Stimulated activated naive CD8-positive, alpha-beta T cell treated with anti-CD3 and anti-CD28 coated beads, Interleukin-15, amount 100 ng/mL, for 72 hours (primary cell): ENCODE measurements at regions not wholly inside any gene's neighbourhood (a gene's known extent, or its start where the extent isn't known, plus 50 kb on each side); places are given as distances from the start of the nearest gene placed in this dataset.
"Not testable (repeated sequence)": the region's sequence is repeated elsewhere in the genome, so short reads cannot be mapped to it uniquely, and the experiment has no call there.

ENCODE experiments used
- ATAC-seq: fragments of 150-1000 bp; cut with Tn5 transposase; 2 replicates; pipeline ENCODE4 v1.10.0; 2021; ENCODE audit warnings: mild to moderate bottlenecking, moderate library complexity
- DNase-seq, 2 donors: peaks; one replicate each; pipeline ENCODE4 v3.0.0; 2021 to 2022
- H3K27ac Mint-ChIP-seq, 2 donors: one replicate each; pipeline ENCODE4 v1.8.0; 2022; ENCODE audit warnings: mild to moderate bottlenecking in 2 of 2, mixed read lengths in 2 of 2, moderate library complexity in 2 of 2
- H3K27me3 Mint-ChIP-seq: one replicate; pipeline ENCODE4 v1.8.0; 2022; ENCODE audit warnings: mixed read lengths
- H3K4me1 Mint-ChIP-seq: one replicate; pipeline ENCODE4 v1.8.0; 2022; ENCODE audit warnings: mild to moderate bottlenecking, mixed read lengths
- H3K4me3 Mint-ChIP-seq, 2 donors: one replicate each; pipeline ENCODE4 v1.8.0; 2022; ENCODE audit warnings: mild to moderate bottlenecking in 2 of 2, mixed read lengths in 2 of 2, moderate library complexity in 1 of 2
- H3K9me3 Mint-ChIP-seq, 2 donors: one replicate each; pipeline ENCODE4 v1.8.0; 2022; ENCODE audit warnings: mixed read lengths in 2 of 2

DNA sequence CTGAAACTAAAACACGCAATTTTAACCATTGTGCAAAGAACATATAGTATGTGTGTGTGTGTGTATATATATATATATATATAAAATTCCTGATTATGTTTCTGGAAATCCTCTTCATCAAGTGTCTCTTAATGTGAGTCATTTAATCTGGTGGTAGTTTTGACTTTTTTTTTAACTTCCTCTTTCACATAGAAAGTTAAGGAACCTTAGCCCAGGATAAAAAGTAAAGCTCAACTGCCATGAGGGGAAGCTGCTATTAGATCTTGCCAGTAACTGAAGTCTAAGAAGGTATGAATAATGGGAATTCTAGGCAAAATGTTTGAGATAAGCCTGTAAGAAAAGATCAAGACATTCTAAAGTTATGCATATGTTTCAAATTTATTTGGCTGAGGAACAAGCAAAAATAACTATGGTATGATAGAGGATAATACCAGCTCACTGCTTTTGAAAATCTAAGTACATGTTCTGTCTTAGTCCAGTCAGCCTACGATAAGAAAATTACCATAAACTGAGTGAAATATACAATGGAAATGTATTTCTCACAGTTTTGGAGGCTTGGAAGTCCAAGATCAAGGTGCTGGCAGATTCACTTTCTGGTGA is 757.0 kb downstream of the TRAM1L1 start:
- no peaks in the 10 kb centered on the region for H3K9me3 Mint-ChIP-seq
- no peak for ATAC-seq
- H3K27ac Mint-ChIP-seq, result no peak overlapping the region
- H3K4me1 Mint-ChIP-seq, result no peaks in the 10 kb centered on the region
- H3K27me3 Mint-ChIP-seq, result no peaks in the 10 kb centered on the region
- no peak overlapping the region for H3K4me3 Mint-ChIP-seq
- no peak for DNase-seq

- no peak overlapping the region for H3K4me3 Mint-ChIP-seq
- no peaks in the 10 kb centered on the region for H3K9me3 Mint-ChIP-seq
- DNase-seq (no peak), ATAC-seq (no peak)
- H3K4me1 Mint-ChIP-seq, result no peaks in the 10 kb centered on the region
- peak overlapping the region in 1 of 2 donors; percentile 53 for H3K27ac Mint-ChIP-seq
- H3K27me3 Mint-ChIP-seq, result no peaks in the 10 kb centered on the region
Measured at GRCh38 chr4:116323606-116324005, 761.8 kb downstream of the TRAM1L1 start.

GRCh38 chr4:116321471-116321870 is 763.9 kb downstream of the TRAM1L1 start:
- no peaks in the 10 kb centered on the region for H3K4me1 Mint-ChIP-seq
- no peaks in the 10 kb centered on the region for H3K27me3 Mint-ChIP-seq
- H3K27ac Mint-ChIP-seq, result no peak overlapping the region
- DNase-seq (no peak), ATAC-seq (no peak)
- H3K9me3 Mint-ChIP-seq, result no peaks in the 10 kb centered on the region
- H3K4me3 Mint-ChIP-seq, result no peak overlapping the region

- no peaks in the 10 kb centered on the region for H3K9me3 Mint-ChIP-seq
- no peak overlapping the region for H3K4me3 Mint-ChIP-seq
- ATAC-seq (no peak), DNase-seq (no peak)
- no peaks in the 10 kb centered on the region for H3K4me1 Mint-ChIP-seq
- no peak overlapping the region for H3K27ac Mint-ChIP-seq
- no peaks in the 10 kb centered on the region for H3K27me3 Mint-ChIP-seq
Measured at GRCh38 chr4:116320859-116321258, 764.5 kb downstream of the TRAM1L1 start.

- ATAC-seq (no peak), DNase-seq (no peak)
- Mint-ChIP-seq H3K9me3 (peaks cover 7 to 9% of the 10 kb centered on the region in 2 donors), H3K27me3 (no peaks in the 10 kb centered on the region), H3K27ac (no peak overlapping the region), H3K4me3 (no peak overlapping the region), H3K4me1 (no peaks in the 10 kb centered on the region)
Measured at GRCh38 chr4:116303736-116304188, 781.6 kb downstream of the TRAM1L1 start.

DNA sequence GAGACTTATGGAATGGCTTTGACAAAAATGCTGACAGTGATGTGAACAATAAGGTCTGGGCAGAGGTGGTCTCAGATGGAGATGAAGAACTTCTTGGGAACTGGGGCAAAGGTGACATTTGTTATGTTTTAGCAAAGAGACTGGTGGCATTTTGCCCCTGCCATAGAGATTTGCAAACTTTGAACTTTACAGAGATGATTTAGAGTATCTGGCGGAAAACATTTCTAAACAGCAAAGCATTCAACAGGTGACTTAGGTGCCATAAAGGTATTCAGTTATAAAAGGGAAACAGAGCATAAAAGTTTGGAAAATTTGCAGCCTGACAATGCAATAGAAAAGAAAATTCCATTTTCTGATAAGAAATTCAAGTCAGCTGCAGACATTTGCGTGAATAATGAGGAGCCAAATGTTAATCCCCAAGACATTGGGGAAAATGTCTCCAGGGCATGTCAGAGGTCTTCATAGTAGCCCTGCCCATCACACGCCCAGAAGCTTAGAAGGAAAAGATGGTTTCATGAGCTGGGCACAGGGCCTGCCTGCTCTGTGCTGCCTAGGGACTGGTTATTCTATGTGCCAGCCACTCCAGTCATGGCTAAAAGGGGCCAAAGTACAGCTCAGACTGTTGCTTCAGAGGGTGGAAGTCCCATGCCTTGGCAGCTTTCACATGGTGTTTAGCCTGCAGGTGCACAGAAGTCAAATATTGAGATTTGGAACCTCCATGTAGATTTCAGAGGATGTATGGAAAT is 782.2 kb downstream of the TRAM1L1 start:
- Mint-ChIP-seq H3K4me1 (no peaks in the 10 kb centered on the region), H3K27ac (no peak overlapping the region), H3K9me3 (peaks cover 7 to 9% of the 10 kb centered on the region in 2 donors), H3K4me3 (no peak overlapping the region), H3K27me3 (no peaks in the 10 kb centered on the region)
- ATAC-seq, result no peak
- DNase-seq, result no peak

GRCh38 chr4:116275006-116275405 is 810.4 kb downstream of the TRAM1L1 start:
- DNase-seq, result no peak
- Mint-ChIP-seq H3K4me3 (no peak overlapping the region), H3K27ac (peak overlapping the region in 1 of 2 donors; percentile 49), H3K9me3 (peaks cover under 1 to 4% of the 10 kb centered on the region in 2 donors), H3K27me3 (no peaks in the 10 kb centered on the region), H3K4me1 (no peaks in the 10 kb centered on the region)
- no peak for ATAC-seq

- peaks cover 7 to 10% of the 10 kb centered on the region in 2 donors for H3K9me3 Mint-ChIP-seq
- no peak for DNase-seq
- no peak for ATAC-seq
- H3K27me3 Mint-ChIP-seq, result no peaks in the 10 kb centered on the region
- no peaks in the 10 kb centered on the region for H3K4me1 Mint-ChIP-seq
- no peak overlapping the region for H3K27ac Mint-ChIP-seq
- no peak overlapping the region for H3K4me3 Mint-ChIP-seq
Measured at GRCh38 chr4:116272336-116272735, 813.0 kb downstream of the TRAM1L1 start.

- not testable (repeated sequence) for H3K27me3 Mint-ChIP-seq, H3K4me1 Mint-ChIP-seq, ATAC-seq, H3K4me3 Mint-ChIP-seq, DNase-seq, H3K27ac Mint-ChIP-seq
- H3K9me3 Mint-ChIP-seq, result peaks cover 23 to 47% of the 10 kb centered on the region in 2 donors
Measured at GRCh38 chr4:116260931-116261330, 824.4 kb downstream of the TRAM1L1 start.

GRCh38 chr4:116244771-116245170 is 840.6 kb downstream of the TRAM1L1 start:
- H3K27ac Mint-ChIP-seq, result no peak overlapping the region
- H3K4me1 Mint-ChIP-seq, result no peaks in the 10 kb centered on the region
- H3K4me3 Mint-ChIP-seq, result no peak overlapping the region
- DNase-seq (no peak), ATAC-seq (no peak)
- H3K27me3 Mint-ChIP-seq, result no peaks in the 10 kb centered on the region
- H3K9me3 Mint-ChIP-seq, result no peaks in the 10 kb centered on the region

DNA sequence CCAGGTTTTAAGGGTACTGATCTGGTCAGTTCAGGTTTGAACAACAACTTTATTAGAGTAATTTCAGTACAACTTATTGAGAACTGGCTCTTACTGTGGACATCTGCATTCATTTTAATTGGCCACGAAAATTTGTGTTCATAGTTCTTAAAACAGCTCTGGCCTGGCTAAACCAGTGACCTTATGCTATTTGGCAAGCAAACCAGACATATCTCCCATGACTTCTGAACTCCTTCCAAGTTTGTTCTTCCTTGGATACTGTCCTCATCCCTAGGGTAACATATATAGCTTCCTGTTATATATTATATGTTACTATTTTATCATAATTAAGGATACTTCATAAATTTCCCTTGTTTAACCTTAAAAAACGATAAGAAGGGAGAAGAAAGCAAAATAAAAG is 841.9 kb downstream of the TRAM1L1 start:
- ATAC-seq (no peak), DNase-seq (no peak)
- no peak overlapping the region for H3K27ac Mint-ChIP-seq
- H3K9me3 Mint-ChIP-seq, result no peaks in the 10 kb centered on the region
- H3K4me1 Mint-ChIP-seq, result no peaks in the 10 kb centered on the region
- H3K27me3 Mint-ChIP-seq, result no peaks in the 10 kb centered on the region
- H3K4me3 Mint-ChIP-seq, result no peak overlapping the region

GRCh38 chr4:116233971-116234370 is 851.4 kb downstream of the TRAM1L1 start:
- ATAC-seq, result no peak
- DNase-seq, result no peak
- no peaks in the 10 kb centered on the region for H3K4me1 Mint-ChIP-seq
- no peaks in the 10 kb centered on the region for H3K27me3 Mint-ChIP-seq
- H3K27ac Mint-ChIP-seq, result no peak overlapping the region
- H3K4me3 Mint-ChIP-seq, result no peak overlapping the region
- no peaks in the 10 kb centered on the region for H3K9me3 Mint-ChIP-seq

- H3K9me3 Mint-ChIP-seq, result peaks cover 7 to 12% of the 10 kb centered on the region in 2 donors
- H3K4me1 Mint-ChIP-seq, H3K27me3 Mint-ChIP-seq, H3K27ac Mint-ChIP-seq, DNase-seq, H3K4me3 Mint-ChIP-seq, ATAC-seq: not testable (repeated sequence)
Measured at GRCh38 chr4:116231999-116232398, 853.4 kb downstream of the TRAM1L1 start.

DNA sequence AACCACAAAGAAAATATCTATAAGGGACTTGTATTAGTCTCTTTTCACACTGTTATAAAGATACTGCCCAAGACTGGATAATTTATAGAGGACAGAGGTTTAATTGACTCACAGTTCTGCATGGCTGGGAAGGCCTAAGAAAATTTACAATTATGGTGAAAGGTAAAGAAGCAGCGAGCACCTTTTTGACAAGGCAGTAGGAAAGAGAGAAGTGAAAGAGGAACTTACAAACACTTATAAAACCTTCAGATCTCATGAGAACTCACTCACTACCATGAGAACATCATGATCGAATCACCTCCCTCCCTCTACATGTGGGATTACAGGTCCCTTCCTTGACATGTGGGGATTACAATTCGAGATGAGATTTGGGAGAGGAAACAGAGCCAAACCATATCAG is 856.0 kb downstream of the TRAM1L1 start:
- Mint-ChIP-seq H3K4me3 (no peak overlapping the region), H3K4me1 (no peaks in the 10 kb centered on the region), H3K27me3 (no peaks in the 10 kb centered on the region), H3K9me3 (peaks cover 7 to 12% of the 10 kb centered on the region in 2 donors), H3K27ac (no peak overlapping the region)
- ATAC-seq, result no peak
- DNase-seq, result no peak

GRCh38 chr4:116223040-116223732 is 862.2 kb downstream of the TRAM1L1 start:
- H3K4me3 Mint-ChIP-seq, result no peak overlapping the region
- ATAC-seq, result no peak
- H3K9me3 Mint-ChIP-seq, result peaks cover 4 to 6% of the 10 kb centered on the region in 2 donors
- DNase-seq, result no peak
- H3K4me1 Mint-ChIP-seq, result no peaks in the 10 kb centered on the region
- no peak overlapping the region for H3K27ac Mint-ChIP-seq
- H3K27me3 Mint-ChIP-seq, result no peaks in the 10 kb centered on the region

DNA sequence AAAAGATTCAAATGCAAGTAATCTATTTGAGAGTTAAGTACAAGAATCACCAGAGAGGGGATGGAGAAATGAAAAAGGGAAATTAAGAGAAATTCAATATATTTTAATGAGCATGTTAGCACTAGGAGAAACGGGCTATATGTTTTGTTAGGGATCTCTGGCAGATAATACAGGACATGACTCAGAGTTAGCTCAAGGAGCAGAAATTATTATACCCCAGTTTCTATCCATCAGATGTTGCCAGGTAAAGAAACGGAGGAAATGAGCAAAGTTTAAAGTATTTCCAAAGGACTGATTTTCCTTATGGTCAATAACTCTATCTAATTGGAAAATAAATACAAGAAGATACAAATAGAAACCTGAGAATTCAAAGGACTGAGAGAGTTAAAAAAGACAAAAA is 867.6 kb downstream of the TRAM1L1 start:
- no peak overlapping the region for H3K27ac Mint-ChIP-seq
- no peaks in the 10 kb centered on the region for H3K4me1 Mint-ChIP-seq
- no peak overlapping the region for H3K4me3 Mint-ChIP-seq
- H3K27me3 Mint-ChIP-seq, result no peaks in the 10 kb centered on the region
- H3K9me3 Mint-ChIP-seq, result peaks cover 0 to 5% of the 10 kb centered on the region in 2 donors
- no peak for ATAC-seq
- no peak for DNase-seq
